ENCODE measurements at regions not wholly inside any gene's neighbourhood (a gene's known extent, or its start where the extent isn't known, plus 50 kb on each side); places are given as distances from the start of the nearest gene placed in this dataset.

- intact Hi-C loops (cut with micrococcal nuclease; ENCODE audit: unreplicated experiment) = no loop called here
- DNase-seq (ENCODE audit: low read depth, low spot score) (no peak), FAIRE-seq (no peak), ATAC-seq (no peak)
- Histone ChIP-seq H3K4me2 (ENCODE audit: control insufficient read depth, insufficient read depth) (no peak overlapping the region), H3K36me3 (ENCODE audit: control insufficient read depth in 2 of 2, insufficient read depth in 2 of 2, low read length in 1 of 2) (no peaks in the 10 kb centered on the region), H3K27ac (ENCODE audit: control insufficient read depth, insufficient read depth) (no peak overlapping the region), H3K4me1 (ENCODE audit: control insufficient read depth, insufficient read depth, low read length) (no peaks in the 10 kb centered on the region), H3K79me2 (ENCODE audit: control insufficient read depth, insufficient read depth, low read length) (no peaks in the 10 kb centered on the region), H3K4me3 (no peak overlapping the region), H4K20me1 (ENCODE audit: control insufficient read depth, insufficient read depth) (no peaks in the 10 kb centered on the region), H2AFZ (ENCODE audit: control insufficient read depth, low read depth, low read length) (no peak overlapping the region), H3K27me3 (replicated peaks in 1 of 2; ENCODE audit: control insufficient read depth in 2 of 2, insufficient read depth in 2 of 2, low read length in 1 of 2) (no peaks in the 10 kb centered on the region), H3K9ac (ENCODE audit: control insufficient read depth, insufficient read depth, low read length) (no peak overlapping the region), H3K9me3 (replicated peaks; ENCODE audit: control insufficient read depth, insufficient read depth, low read length) (no peaks in the 10 kb centered on the region)
- POLR2A ChIA-PET = no interaction called here
- 87% methylated on average over 21 of the region's 23 CpGs for WGBS (ENCODE audit: insufficient coverage, insufficient replicate concordance, low lambda C conversion rate, missing lambda C conversion rate)
- no TSS peak for BruUV-seq (replicated peaks)
- CTCF ChIA-PET = no interaction called here
- in situ Hi-C loops (cut with MboI) = no loop called here
- RAD21 ChIA-PET (ENCODE audit: unreplicated experiment) = no interaction called here
- TF ChIP-seq ZBTB40 (IDR thresholded peaks at IDR 0.05; ENCODE audit: borderline replicate concordance) (no peak), EGR1 (IDR thresholded peaks at IDR 0.05; ENCODE audit: borderline replicate concordance in 1 of 2, low read depth in 2 of 2, low read length in 2 of 2) (no peak), HCFC1 (IDR thresholded peaks at IDR 0.05; ENCODE audit: low read length) (no peak), ZBTB33 (IDR thresholded peaks at IDR 0.05) (no peak), ZNF592 (IDR thresholded peaks at IDR 0.05) (no peak), TCF7 (IDR thresholded peaks at IDR 0.05; ENCODE audit: borderline replicate concordance) (no peak), TAF1 (IDR thresholded peaks at IDR 0.05; ENCODE audit: borderline replicate concordance, low read depth, low read length) (no peak), SMAD5 (IDR thresholded peaks at IDR 0.05; ENCODE audit: low read depth) (no peak), EED (IDR thresholded peaks at IDR 0.05; ENCODE audit: low read depth) (no peak), NR2F1 (conservative IDR thresholded peaks at IDR 0.05) (no peak), RAD51 (IDR thresholded peaks at IDR 0.05) (no peak), ATF7 (IDR thresholded peaks at IDR 0.05; ENCODE audit: low read depth) (no peak), TARDBP (IDR thresholded peaks at IDR 0.05; ENCODE audit: borderline replicate concordance) (no peak), ZNF24 (IDR thresholded peaks at IDR 0.05) (no peak)
- SMC1A ChIA-PET (ENCODE audit: uncharacterized antibody, unreplicated experiment) = no interaction called here
Observed at GRCh38 chr9:29826421-29826820, 2253.1 kb upstream of the C9orf72 start.
